Adipocyte (in vitro differentiated cells): ENCODE measurements at regions not wholly inside any gene's neighbourhood (a gene's known extent, or its start where the extent isn't known, plus 50 kb on each side); places are given as distances from the start of the nearest gene placed in this dataset.

ENCODE experiments used
- DNase-seq: peaks from one replicate; pipeline ENCODE4 v3.0.0-alpha.2; 2015; ENCODE audit warnings: low read depth
- H3K27me3 ChIP-seq: replicated peaks from 2 replicates; pipeline ENCODE4 v1.7.0; 2013; ENCODE audit warnings: mild to moderate bottlenecking, low read length, moderate library complexity; ENCODE audit not compliant: control insufficient read depth, insufficient read depth
- H3K36me3 ChIP-seq: 2 replicates; pipeline ENCODE4 v1.7.0; 2013; ENCODE audit warnings: low read length, mild to moderate bottlenecking, moderate library complexity; ENCODE audit not compliant: control insufficient read depth, insufficient read depth, severe bottlenecking
- H3K4me1 ChIP-seq: 2 replicates; pipeline ENCODE4 v1.7.0; 2013; ENCODE audit warnings: mild to moderate bottlenecking, low read length, moderate library complexity; ENCODE audit not compliant: control insufficient read depth, insufficient read depth
- H3K4me3 ChIP-seq: 2 replicates; pipeline ENCODE4 v1.7.0; 2013; ENCODE audit warnings: mild to moderate bottlenecking, low read length, moderate library complexity
- H3K9ac ChIP-seq: 2 replicates; pipeline ENCODE4 v1.7.0; 2013; ENCODE audit warnings: mild to moderate bottlenecking, low read length, moderate library complexity
- H3K9me3 ChIP-seq: 2 replicates; pipeline ENCODE4 v1.7.0; 2013; ENCODE audit warnings: mild to moderate bottlenecking, low read length, moderate library complexity; ENCODE audit not compliant: control insufficient read depth

- peaks cover 31% of the 10 kb centered on the region for H3K4me1 ChIP-seq
- H3K9ac ChIP-seq, result no peak overlapping the region
- H3K36me3 ChIP-seq, result no peaks in the 10 kb centered on the region
- H3K4me3 ChIP-seq, result no peak overlapping the region
- DNase-seq, result no peak
- no peaks in the 10 kb centered on the region for H3K9me3 ChIP-seq
- no peaks in the 10 kb centered on the region for H3K27me3 ChIP-seq
Measured at GRCh38 chr1:14539953-14540563, 58.4 kb upstream of the KAZN start.

GRCh38 chr1:14541348-14541747 is 57.1 kb upstream of the KAZN start:
- no peaks in the 10 kb centered on the region for H3K36me3 ChIP-seq

GRCh38 chr1:14543191-14543840 is 55.2 kb upstream of the KAZN start:
- no peaks in the 10 kb centered on the region for H3K36me3 ChIP-seq
- no peaks in the 10 kb centered on the region for H3K27me3 ChIP-seq
- peaks cover 3% of the 10 kb centered on the region for H3K9me3 ChIP-seq
- DNase-seq, result peak; percentile 38
- peak overlapping the region; percentile 6 for H3K4me3 ChIP-seq
- peaks cover 32% of the 10 kb centered on the region for H3K4me1 ChIP-seq
- peak overlapping the region; percentile 59 for H3K9ac ChIP-seq

More at GRCh38 chr1:14541348-14541747, 57.1 kb upstream of the KAZN start:
- Histone ChIP-seq H3K27me3 (no peaks in the 10 kb centered on the region), H3K4me1 (peaks cover 32% of the 10 kb centered on the region), H3K9me3 (peaks cover 3% of the 10 kb centered on the region), H3K9ac (no peak overlapping the region), H3K4me3 (no peak overlapping the region)
- no peak for DNase-seq

DNA sequence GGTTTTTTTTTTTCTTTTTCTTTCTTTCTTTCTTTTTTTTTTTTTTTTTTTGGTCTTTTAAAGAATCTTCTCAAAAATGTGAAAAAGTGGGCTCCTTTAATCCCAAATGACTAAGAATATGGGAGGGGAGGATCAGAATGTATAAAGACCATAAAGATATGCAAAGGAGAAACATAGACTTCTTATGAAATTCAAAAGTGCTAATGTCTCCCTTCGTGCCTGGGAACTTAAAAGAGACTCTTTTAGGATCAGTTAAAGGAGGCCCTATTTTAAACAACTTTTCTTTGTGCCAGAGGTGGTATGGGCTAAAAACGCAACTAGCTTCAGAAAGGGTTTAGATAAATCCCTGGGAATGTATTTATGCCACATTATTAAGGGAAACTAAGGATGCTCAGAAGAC is 54.2 kb upstream of the KAZN start:
- H3K4me3 ChIP-seq, result no peak overlapping the region
- H3K36me3 ChIP-seq, result no peaks in the 10 kb centered on the region

GRCh38 chr1:14545422-14546025 is 53.0 kb upstream of the KAZN start:
- Histone ChIP-seq H3K9me3 (peaks cover 3% of the 10 kb centered on the region), H3K36me3 (no peaks in the 10 kb centered on the region), H3K4me1 (peaks cover 31% of the 10 kb centered on the region), H3K9ac (no peak overlapping the region), H3K27me3 (no peaks in the 10 kb centered on the region), H3K4me3 (no peak overlapping the region)
- DNase-seq, result no peak

More for the DNA sequence above, 54.2 kb upstream of the KAZN start:
- Histone ChIP-seq H3K9me3 (peaks cover 3% of the 10 kb centered on the region), H3K9ac (peak overlapping the region; percentile 59), H3K27me3 (no peaks in the 10 kb centered on the region), H3K4me1 (peaks cover 32% of the 10 kb centered on the region)
- no peak for DNase-seq

- peaks cover 3% of the 10 kb centered on the region for H3K9me3 ChIP-seq
- DNase-seq, result no peak
- no peak overlapping the region for H3K9ac ChIP-seq
- H3K36me3 ChIP-seq, result no peaks in the 10 kb centered on the region
- no peaks in the 10 kb centered on the region for H3K27me3 ChIP-seq
- H3K4me3 ChIP-seq, result no peak overlapping the region
- peaks cover 31% of the 10 kb centered on the region for H3K4me1 ChIP-seq
Measured at GRCh38 chr1:14546416-14546815, 52.1 kb upstream of the KAZN start.
